ENCODE measurements at regions not wholly inside any gene's neighbourhood (a gene's known extent, or its start where the extent isn't known, plus 50 kb on each side); places are given as distances from the start of the nearest gene placed in this dataset.

DNA sequence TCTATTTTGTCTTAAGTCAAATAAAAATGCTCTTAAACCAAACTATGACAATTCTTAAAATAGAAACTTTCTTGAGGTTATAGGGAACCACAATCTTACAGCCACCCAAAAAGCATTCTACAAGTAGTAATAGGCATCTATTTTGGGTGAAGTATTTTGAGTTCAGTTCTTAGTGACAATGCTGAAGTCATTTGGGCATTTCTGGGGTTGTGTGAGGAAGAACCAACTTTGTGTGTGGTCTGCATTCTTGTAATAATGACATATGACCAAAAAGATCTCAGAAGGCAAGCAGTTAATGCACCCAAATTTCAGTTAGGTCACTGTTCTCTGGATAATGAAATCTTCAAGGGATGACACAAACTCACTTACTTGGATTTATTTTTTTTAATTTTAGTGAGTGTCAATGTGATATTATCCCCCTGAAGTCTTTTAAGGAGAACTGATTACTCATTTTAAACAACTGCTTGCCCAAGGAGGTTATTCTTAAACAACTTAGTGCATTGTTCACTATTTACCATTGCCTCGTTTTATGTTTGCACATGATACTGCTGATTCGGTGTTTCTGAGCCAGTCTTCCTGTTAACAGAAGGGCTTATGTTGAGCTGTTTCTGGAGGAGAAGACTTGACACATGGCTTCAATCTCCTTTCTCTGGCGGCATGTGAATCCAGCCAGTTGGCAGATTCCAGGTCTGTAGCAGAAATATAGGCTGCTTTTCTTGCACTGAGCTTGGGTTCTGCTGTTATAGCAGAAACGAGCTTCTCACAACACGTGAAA is 618.9 kb downstream of the BCKDHB start:
- Histone ChIP-seq H3K27me3 (ENCODE audit: control insufficient read depth in 2 of 2, insufficient read depth in 2 of 2, low read length in 2 of 2) (no peaks in the 10 kb centered on the region), H3K27ac (ENCODE audit: low read depth in 2 of 2, low read length in 2 of 2) (no peak overlapping the region), H3K36me3 (ENCODE audit: control insufficient read depth in 2 of 2, insufficient read depth in 2 of 2, low read length in 2 of 2) (no peaks in the 10 kb centered on the region), H3K9me3 (ENCODE audit: control insufficient read depth in 2 of 2, low read length in 2 of 2) (no peaks in the 10 kb centered on the region), H3K9ac (ENCODE audit: low read depth in 1 of 2, low read length in 2 of 2) (no peak overlapping the region), H3K4me3 (ENCODE audit: low read length in 2 of 2) (no peak overlapping the region), H3K4me1 (ENCODE audit: control insufficient read depth in 2 of 2, insufficient read depth in 2 of 2, low read length in 2 of 2) (no peaks in the 10 kb centered on the region)

- H3K4me3 ChIP-seq (ENCODE audit: low read length in 2 of 2): no peak overlapping the region
- no peaks in the 10 kb centered on the region for H3K9me3 ChIP-seq (ENCODE audit: control insufficient read depth in 2 of 2, low read length in 2 of 2)
- H3K27me3 ChIP-seq (ENCODE audit: control insufficient read depth in 2 of 2, insufficient read depth in 2 of 2, low read length in 2 of 2): no peaks in the 10 kb centered on the region
- H3K9ac ChIP-seq (ENCODE audit: low read depth in 1 of 2, low read length in 2 of 2): no peak overlapping the region
- no peaks in the 10 kb centered on the region for H3K4me1 ChIP-seq (ENCODE audit: control insufficient read depth in 2 of 2, insufficient read depth in 2 of 2, low read length in 2 of 2)
- H3K36me3 ChIP-seq (ENCODE audit: control insufficient read depth in 2 of 2, insufficient read depth in 2 of 2, low read length in 2 of 2): no peaks in the 10 kb centered on the region
- H3K27ac ChIP-seq (ENCODE audit: low read depth in 2 of 2, low read length in 2 of 2): no peak overlapping the region
These were observed 614.4 kb downstream of the BCKDHB start for GRCh38 chr6:80720824-80721223.

DNA sequence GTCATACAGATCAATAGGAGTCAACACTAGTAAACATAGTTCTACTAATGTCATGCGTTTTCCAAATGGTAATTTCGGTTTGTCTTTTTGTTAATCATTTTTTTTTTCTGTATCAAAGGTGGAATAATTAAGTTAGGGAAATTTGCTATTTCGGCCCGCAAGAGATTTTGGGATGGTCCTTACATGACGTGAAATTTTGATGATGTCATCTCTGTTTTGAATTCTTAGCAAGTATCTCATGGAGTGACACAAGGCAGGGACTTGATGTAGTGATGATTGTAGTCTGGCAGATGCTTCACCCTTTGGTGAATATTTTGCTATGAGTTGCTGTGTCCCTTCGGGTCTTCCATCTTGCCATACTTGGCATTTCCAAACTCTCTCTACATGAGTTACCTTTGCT is 608.0 kb downstream of the BCKDHB start:
- H3K9ac ChIP-seq (ENCODE audit: low read depth in 1 of 2, low read length in 2 of 2): no peak overlapping the region
- no peak overlapping the region for H3K27ac ChIP-seq (ENCODE audit: low read depth in 2 of 2, low read length in 2 of 2)
- H3K36me3 ChIP-seq (ENCODE audit: control insufficient read depth in 2 of 2, insufficient read depth in 2 of 2, low read length in 2 of 2): no peaks in the 10 kb centered on the region
- H3K9me3 ChIP-seq (ENCODE audit: control insufficient read depth in 2 of 2, low read length in 2 of 2): no peaks in the 10 kb centered on the region
- H3K27me3 ChIP-seq (ENCODE audit: control insufficient read depth in 2 of 2, insufficient read depth in 2 of 2, low read length in 2 of 2): no peaks in the 10 kb centered on the region
- H3K4me1 ChIP-seq (ENCODE audit: control insufficient read depth in 2 of 2, insufficient read depth in 2 of 2, low read length in 2 of 2): no peaks in the 10 kb centered on the region
- no peak overlapping the region for H3K4me3 ChIP-seq (ENCODE audit: low read length in 2 of 2)

- H3K27me3 ChIP-seq (ENCODE audit: control insufficient read depth in 2 of 2, insufficient read depth in 2 of 2, low read length in 2 of 2): no peaks in the 10 kb centered on the region
- H3K27ac ChIP-seq (ENCODE audit: low read depth in 2 of 2, low read length in 2 of 2): no peak overlapping the region
- peaks cover 0 to 3% of the 10 kb centered on the region in 2 donors for H3K9me3 ChIP-seq (ENCODE audit: control insufficient read depth in 2 of 2, low read length in 2 of 2)
- H3K4me3 ChIP-seq (ENCODE audit: low read length in 2 of 2): no peak overlapping the region
- no peak overlapping the region for H3K9ac ChIP-seq (ENCODE audit: low read depth in 1 of 2, low read length in 2 of 2)
- no peaks in the 10 kb centered on the region for H3K36me3 ChIP-seq (ENCODE audit: control insufficient read depth in 2 of 2, insufficient read depth in 2 of 2, low read length in 2 of 2)
- no peaks in the 10 kb centered on the region for H3K4me1 ChIP-seq (ENCODE audit: control insufficient read depth in 2 of 2, insufficient read depth in 2 of 2, low read length in 2 of 2)
These were observed 592.0 kb downstream of the BCKDHB start for GRCh38 chr6:80698459-80698858.

DNA sequence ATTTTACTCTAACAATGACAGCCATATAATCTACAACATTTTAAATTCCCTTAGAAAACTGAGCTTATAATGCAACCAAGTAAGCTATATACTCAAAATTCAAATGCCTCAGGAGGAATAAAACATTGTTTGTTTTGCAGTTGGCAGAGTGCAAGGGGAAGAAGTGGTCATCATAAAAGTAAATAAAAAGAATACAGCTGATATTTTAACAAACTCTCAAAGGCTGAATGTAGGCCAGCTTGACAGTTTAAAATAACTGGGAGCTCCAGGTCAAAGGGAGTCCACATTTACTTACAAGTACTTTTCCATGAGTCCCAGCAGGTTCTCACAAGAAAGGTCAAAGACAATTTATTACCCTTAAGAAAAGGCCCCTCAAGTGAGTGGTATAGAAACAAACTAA is 589.8 kb downstream of the BCKDHB start:
- Histone ChIP-seq H3K27ac (ENCODE audit: low read depth in 2 of 2, low read length in 2 of 2) (no peak overlapping the region), H3K36me3 (ENCODE audit: control insufficient read depth in 2 of 2, insufficient read depth in 2 of 2, low read length in 2 of 2) (no peaks in the 10 kb centered on the region), H3K4me3 (ENCODE audit: low read length in 2 of 2) (no peak overlapping the region), H3K9me3 (ENCODE audit: control insufficient read depth in 2 of 2, low read length in 2 of 2) (no peaks in the 10 kb centered on the region), H3K9ac (ENCODE audit: low read depth in 1 of 2, low read length in 2 of 2) (no peak overlapping the region), H3K4me1 (ENCODE audit: control insufficient read depth in 2 of 2, insufficient read depth in 2 of 2, low read length in 2 of 2) (no peaks in the 10 kb centered on the region), H3K27me3 (ENCODE audit: control insufficient read depth in 2 of 2, insufficient read depth in 2 of 2, low read length in 2 of 2) (no peaks in the 10 kb centered on the region)

DNA sequence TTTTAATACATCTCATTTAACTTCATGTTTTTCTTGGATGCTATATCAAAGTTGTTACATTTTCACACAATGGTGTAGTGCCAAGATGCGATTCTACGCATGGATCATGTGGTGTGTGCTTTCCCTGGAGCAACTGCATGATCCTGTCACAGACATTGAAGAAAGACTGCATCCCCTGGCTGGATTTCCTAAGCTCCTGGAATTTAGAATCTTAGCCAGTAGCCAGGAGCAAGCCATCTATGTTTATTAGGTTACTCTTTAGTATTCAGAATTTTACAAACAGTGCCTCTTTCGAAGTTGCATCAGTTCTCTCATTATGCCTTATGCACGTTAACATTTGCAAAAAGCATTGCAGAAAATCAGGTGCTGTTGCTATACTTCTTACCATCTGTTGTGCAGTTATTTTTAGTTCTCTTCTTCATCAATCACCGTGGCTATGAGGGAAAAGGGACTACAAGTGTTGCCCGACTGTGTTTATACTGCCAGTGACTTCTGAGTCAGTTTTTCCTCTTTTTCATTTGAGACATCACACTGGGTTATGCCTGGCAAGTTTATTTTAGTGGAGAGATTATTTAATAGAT is 584.2 kb downstream of the BCKDHB start:
- Histone ChIP-seq H3K4me1 (ENCODE audit: control insufficient read depth in 2 of 2, insufficient read depth in 2 of 2, low read length in 2 of 2) (no peaks in the 10 kb centered on the region), H3K4me3 (ENCODE audit: low read length in 2 of 2) (no peak overlapping the region), H3K36me3 (ENCODE audit: control insufficient read depth in 2 of 2, insufficient read depth in 2 of 2, low read length in 2 of 2) (no peaks in the 10 kb centered on the region), H3K27me3 (ENCODE audit: control insufficient read depth in 2 of 2, insufficient read depth in 2 of 2, low read length in 2 of 2) (no peaks in the 10 kb centered on the region), H3K9ac (ENCODE audit: low read depth in 1 of 2, low read length in 2 of 2) (no peak overlapping the region), H3K9me3 (ENCODE audit: control insufficient read depth in 2 of 2, low read length in 2 of 2) (no peaks in the 10 kb centered on the region), H3K27ac (ENCODE audit: low read depth in 2 of 2, low read length in 2 of 2) (no peak overlapping the region)

GRCh38 chr6:80689716-80690395 is 583.4 kb downstream of the BCKDHB start:
- Histone ChIP-seq H3K4me1 (ENCODE audit: control insufficient read depth in 2 of 2, insufficient read depth in 2 of 2, low read length in 2 of 2) (no peaks in the 10 kb centered on the region), H3K9ac (ENCODE audit: low read depth in 1 of 2, low read length in 2 of 2) (no peak overlapping the region), H3K27me3 (ENCODE audit: control insufficient read depth in 2 of 2, insufficient read depth in 2 of 2, low read length in 2 of 2) (no peaks in the 10 kb centered on the region), H3K36me3 (ENCODE audit: control insufficient read depth in 2 of 2, insufficient read depth in 2 of 2, low read length in 2 of 2) (no peaks in the 10 kb centered on the region), H3K4me3 (ENCODE audit: low read length in 2 of 2) (no peak overlapping the region), H3K9me3 (ENCODE audit: control insufficient read depth in 2 of 2, low read length in 2 of 2) (no peaks in the 10 kb centered on the region), H3K27ac (ENCODE audit: low read depth in 2 of 2, low read length in 2 of 2) (no peak overlapping the region)

DNA sequence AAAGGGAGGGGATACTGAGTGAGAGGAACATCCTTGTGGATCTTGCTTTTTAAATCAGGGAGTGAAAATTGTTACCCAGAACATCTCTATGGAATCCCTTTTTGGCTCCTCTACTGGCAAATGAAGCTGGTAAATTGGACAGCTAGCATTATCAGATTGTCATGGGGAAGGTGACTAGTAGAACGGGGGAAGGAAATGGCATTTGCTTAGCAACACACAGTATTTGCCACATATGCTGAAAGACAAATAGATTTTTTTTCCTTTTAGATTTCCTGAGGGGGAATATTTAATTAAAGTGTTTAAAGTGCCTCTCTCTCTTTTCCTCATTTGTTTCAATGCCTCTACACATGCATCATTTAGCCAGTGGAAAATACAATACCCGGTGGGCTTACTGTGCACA is 573.5 kb downstream of the BCKDHB start:
- Histone ChIP-seq H3K36me3 (ENCODE audit: control insufficient read depth in 2 of 2, insufficient read depth in 2 of 2, low read length in 2 of 2) (no peaks in the 10 kb centered on the region), H3K9ac (ENCODE audit: low read depth in 1 of 2, low read length in 2 of 2) (no peak overlapping the region), H3K27ac (ENCODE audit: low read depth in 2 of 2, low read length in 2 of 2) (no peak overlapping the region), H3K9me3 (ENCODE audit: control insufficient read depth in 2 of 2, low read length in 2 of 2) (peaks cover 0 to 2% of the 10 kb centered on the region in 2 donors), H3K27me3 (ENCODE audit: control insufficient read depth in 2 of 2, insufficient read depth in 2 of 2, low read length in 2 of 2) (no peaks in the 10 kb centered on the region), H3K4me1 (ENCODE audit: control insufficient read depth in 2 of 2, insufficient read depth in 2 of 2, low read length in 2 of 2) (no peaks in the 10 kb centered on the region), H3K4me3 (ENCODE audit: low read length in 2 of 2) (no peak overlapping the region)

GRCh38 chr6:80676386-80676785 is 569.9 kb downstream of the BCKDHB start:
- Histone ChIP-seq H3K9ac (ENCODE audit: low read depth in 1 of 2, low read length in 2 of 2) (no peak overlapping the region), H3K27ac (ENCODE audit: low read depth in 2 of 2, low read length in 2 of 2) (no peak overlapping the region), H3K4me1 (ENCODE audit: control insufficient read depth in 2 of 2, insufficient read depth in 2 of 2, low read length in 2 of 2) (no peaks in the 10 kb centered on the region), H3K27me3 (ENCODE audit: control insufficient read depth in 2 of 2, insufficient read depth in 2 of 2, low read length in 2 of 2) (no peaks in the 10 kb centered on the region), H3K4me3 (ENCODE audit: low read length in 2 of 2) (no peak overlapping the region), H3K9me3 (ENCODE audit: control insufficient read depth in 2 of 2, low read length in 2 of 2) (peaks cover 0 to 2% of the 10 kb centered on the region in 2 donors), H3K36me3 (ENCODE audit: control insufficient read depth in 2 of 2, insufficient read depth in 2 of 2, low read length in 2 of 2) (no peaks in the 10 kb centered on the region)

- Histone ChIP-seq H3K27ac (ENCODE audit: low read depth in 2 of 2, low read length in 2 of 2) (no peak overlapping the region), H3K4me3 (ENCODE audit: low read length in 2 of 2) (no peak overlapping the region), H3K9ac (ENCODE audit: low read depth in 1 of 2, low read length in 2 of 2) (no peak overlapping the region), H3K27me3 (ENCODE audit: control insufficient read depth in 2 of 2, insufficient read depth in 2 of 2, low read length in 2 of 2) (no peaks in the 10 kb centered on the region), H3K4me1 (ENCODE audit: control insufficient read depth in 2 of 2, insufficient read depth in 2 of 2, low read length in 2 of 2) (no peaks in the 10 kb centered on the region), H3K36me3 (ENCODE audit: control insufficient read depth in 2 of 2, insufficient read depth in 2 of 2, low read length in 2 of 2) (no peaks in the 10 kb centered on the region), H3K9me3 (ENCODE audit: control insufficient read depth in 2 of 2, low read length in 2 of 2) (peaks cover 0 to 2% of the 10 kb centered on the region in 2 donors)
These were observed 568.2 kb downstream of the BCKDHB start for GRCh38 chr6:80674669-80675068.
